SK-N-SH (cell line): ENCODE measurements at regions not wholly inside any gene's neighbourhood (a gene's known extent, or its start where the extent isn't known, plus 50 kb on each side); places are given as distances from the start of the nearest gene placed in this dataset.

Experiments
- CTCF ChIA-PET: fragments of 300-600, 350-600 bp; formaldehyde crosslinking; extraction: SDS; loops from one replicate; lab custom pipeline; 2021; lab: Yijun Ruan, JAX
- POLR2A ChIA-PET: fragments of 350-600 bp; sonication (Branson Sonifier 250); formaldehyde crosslinking; extraction: SDS; loops from one replicate; lab custom pipeline; 2020; ENCODE audit warnings: antibody characterized with exemption, inconsistent platforms; lab: Yijun Ruan, JAX
- DNase-seq: peaks from one replicate; pipeline ENCODE4 v3.0.0; 2012
- H2AFZ ChIP-seq: fragments of 200-600 bp; sonication (generic); 2 replicates; pipeline ENCODE4 v1.8.1; 2016; ENCODE audit warnings: antibody characterized with exemption, mild to moderate bottlenecking, low read depth
- H3F3A ChIP-seq: fragments of 200-600 bp; sonication (generic); replicated peaks from 2 replicates; pipeline ENCODE3; 2016; ENCODE audit warnings: antibody characterized with exemption, mild to moderate bottlenecking; ENCODE audit not compliant: insufficient read depth
- H3K27ac ChIP-seq, 2 experiments: fragments of 200-500 bp in 1 of 2; fragments of 200-600 bp in 1 of 2; sonication (Bioruptor generic) in 1 of 2; sonication (generic), shearing (Covaris generic) in 1 of 2; 2 replicates each; pipeline versions ENCODE4 v1.5.1 to v1.6.1; 2014 to 2016; ENCODE audit warnings: low read depth in 2 of 2, inconsistent platforms in 1 of 2, low read length in 1 of 2, mild to moderate bottlenecking in 1 of 2, mixed read lengths in 1 of 2
- H3K27me3 ChIP-seq: fragments of 200-600 bp; sonication (generic), shearing (Covaris generic); 2 replicates; pipeline ENCODE4 v1.6.1; 2016; ENCODE audit warnings: mixed run types; ENCODE audit not compliant: insufficient read depth
- H3K36me3 ChIP-seq, 2 experiments: fragments of 200-500 bp in 1 of 2; fragments of 200-600 bp in 1 of 2; sonication (Bioruptor generic) in 1 of 2; sonication (generic) in 1 of 2; replicated peaks in 1 of 2; 2 replicates each; pipeline versions ENCODE3 to v1.5.1; 2014 to 2016; ENCODE audit warnings: low read length in 1 of 2, mild to moderate bottlenecking in 1 of 2; ENCODE audit not compliant: insufficient read depth in 2 of 2, control insufficient read depth in 1 of 2
- H3K4me1 ChIP-seq, 2 experiments: fragments of 200-500 bp in 1 of 2; fragments of 200-600 bp in 1 of 2; sonication (Bioruptor generic) in 1 of 2; sonication (generic), shearing (Covaris generic) in 1 of 2; 2 replicates each; pipeline versions ENCODE4 v1.5.1 to v1.6.1; 2014 to 2016; ENCODE audit warnings: low read depth in 1 of 2, low read length in 1 of 2, mixed run types in 1 of 2; ENCODE audit not compliant: insufficient read depth in 2 of 2, control insufficient read depth in 1 of 2
- H3K4me2 ChIP-seq: fragments of 200-600 bp; sonication (generic), shearing (Covaris generic); 2 replicates; pipeline ENCODE4 v1.6.1; 2017; ENCODE audit warnings: mixed run types
- H3K4me3 ChIP-seq, 2 experiments: fragments of 200-500 bp in 1 of 2; fragments of 200-600 bp in 1 of 2; sonication (Bioruptor generic) in 1 of 2; sonication (generic), shearing (Covaris generic) in 1 of 2; 2 replicates each; pipeline versions ENCODE4 v1.5.1 to v1.8.1; 2014 to 2016; ENCODE audit warnings: low read depth in 2 of 2, inconsistent platforms in 1 of 2, low read length in 1 of 2, mild to moderate bottlenecking in 1 of 2, mixed read lengths in 1 of 2, moderate library complexity in 1 of 2
- H3K79me2 ChIP-seq: fragments of 200-600 bp; sonication (generic); 2 replicates; pipeline ENCODE4 v1.8.1; 2017; ENCODE audit warnings: mild to moderate bottlenecking; ENCODE audit not compliant: insufficient read depth
- H3K9ac ChIP-seq: fragments of 200-600 bp; sonication (generic); 2 replicates; pipeline ENCODE4 v1.6.1; 2017; ENCODE audit warnings: mixed run types
- H3K9me2 ChIP-seq: fragments of 200-600 bp; sonication (generic); 2 replicates; pipeline ENCODE4 v1.6.1; 2017; ENCODE audit warnings: mixed run types
- H3K9me3 ChIP-seq: fragments of 200-600 bp; sonication (generic); 2 replicates; pipeline ENCODE4 v1.6.1; 2017; ENCODE audit warnings: mixed run types, mild to moderate bottlenecking, moderate library complexity
- H4K20me1 ChIP-seq: fragments of 200-600 bp; sonication (generic); 2 replicates; pipeline ENCODE4 v1.6.1; 2017; ENCODE audit warnings: mild to moderate bottlenecking, mixed run types; ENCODE audit not compliant: insufficient read depth
- ELF1 ChIP-seq: IDR thresholded peaks from 2 replicates; pipeline ENCODE4 v1.4.0; 2012
- EP300 ChIP-seq, 2 experiments: IDR thresholded peaks; 2 replicates each; pipeline versions ENCODE4 v1.4.0 to v1.6.1; 2012; ENCODE audit warnings: borderline replicate concordance in 1 of 2, low read depth in 1 of 2, low read length in 1 of 2
- EZH2phosphoT487 ChIP-seq: fragments of 200-600 bp; sonication (generic); IDR thresholded peaks from 2 replicates; pipeline ENCODE4 v1.6.1; 2017; ENCODE audit warnings: low read depth, mixed run types, mild to moderate bottlenecking, antibody characterized with exemption, moderate library complexity, borderline replicate concordance
- FOSL2 ChIP-seq: IDR thresholded peaks from 2 replicates; pipeline ENCODE4 v1.4.0; 2012; ENCODE audit warnings: low read depth, mild to moderate bottlenecking, moderate library complexity, borderline replicate concordance
- FOXJ3 ChIP-seq: sonication (generic); formaldehyde crosslinking; IDR thresholded peaks from 2 replicates; pipeline ENCODE4 v1.5.1; 2020; ENCODE audit warnings: mild to moderate bottlenecking, missing genetic modification reagents
- JUND ChIP-seq: IDR thresholded peaks from 2 replicates; pipeline ENCODE4 v1.4.0; 2012
- MEF2A ChIP-seq: IDR thresholded peaks from 2 replicates; pipeline ENCODE4 v1.4.0; 2012; ENCODE audit warnings: low read depth, borderline replicate concordance
- MXI1 ChIP-seq: IDR thresholded peaks from 2 replicates; pipeline ENCODE4 v1.6.1; 2012; ENCODE audit warnings: mild to moderate bottlenecking, low read depth, low read length, improper control_type of control experiment
- NRF1 ChIP-seq: IDR thresholded peaks from 2 replicates; pipeline ENCODE4 v1.6.1; 2012; ENCODE audit warnings: low read depth, mild to moderate bottlenecking, low read length
- POLR2AphosphoS5 ChIP-seq: IDR thresholded peaks from 2 replicates; pipeline ENCODE4 v1.6.1; 2012; ENCODE audit warnings: low read depth, low read length
- RAD21 ChIP-seq: IDR thresholded peaks from 2 replicates; pipeline ENCODE4 v1.6.1; 2012; ENCODE audit warnings: mild to moderate bottlenecking, low read length
- RCOR1 ChIP-seq: fragments of 150-350 bp; IDR thresholded peaks from 2 replicates; pipeline ENCODE4 v1.6.1; 2017; ENCODE audit warnings: antibody characterized with exemption, low read length
- RFX5 ChIP-seq: IDR thresholded peaks from 2 replicates; pipeline ENCODE4 v1.6.1; 2012; ENCODE audit warnings: mild to moderate bottlenecking, improper control_type of control experiment, low read length
- RXRA ChIP-seq: IDR thresholded peaks from 2 replicates; pipeline ENCODE4 v1.4.0; 2012; ENCODE audit warnings: low read depth, mild to moderate bottlenecking, borderline replicate concordance
- SIN3A ChIP-seq: IDR thresholded peaks from 2 replicates; pipeline ENCODE4 v1.6.1; 2012; ENCODE audit warnings: low read depth, mild to moderate bottlenecking, low read length, moderate library complexity, borderline replicate concordance
- SMC3 ChIP-seq: IDR thresholded peaks from 2 replicates; pipeline ENCODE4 v1.6.1; 2012; ENCODE audit warnings: low read depth, low read length, improper control_type of control experiment
- TAF1 ChIP-seq: IDR thresholded peaks from 2 replicates; pipeline ENCODE4 v1.6.1; 2012; ENCODE audit warnings: low read depth, mild to moderate bottlenecking, low read length, moderate library complexity, borderline replicate concordance
- TEAD4 ChIP-seq: IDR thresholded peaks from 2 replicates; pipeline ENCODE4 v1.4.0; 2012; ENCODE audit warnings: mild to moderate bottlenecking, borderline replicate concordance; ENCODE audit not compliant: insufficient read depth
- YY1 ChIP-seq: IDR thresholded peaks from 2 replicates; pipeline ENCODE4 v1.4.0; 2012; ENCODE audit warnings: low read depth, mild to moderate bottlenecking
- ZBTB33 ChIP-seq: IDR thresholded peaks from 2 replicates; pipeline ENCODE4 v1.4.0; 2012; ENCODE audit warnings: low read depth, borderline replicate concordance
- WGBS: methylation state at CpG from one replicate; pipeline ENCODE4 v1.1.6; 2017; ENCODE audit warnings: low lambda C conversion rate; 5-methylcytosine and 5-hydroxymethylcytosine counted together
- TF ChIP-seq, protein P1 (sequence below): IDR thresholded peaks from 2 replicates; pipeline ENCODE4 v1.4.0; 2012; ENCODE audit warnings: low read depth
- TF ChIP-seq, protein P2 (sequence below): fragments of 150-350 bp; IDR thresholded peaks from 2 replicates; pipeline ENCODE4 v1.6.1; 2016; ENCODE audit warnings: mild to moderate bottlenecking, low read depth, low read length

DNA sequence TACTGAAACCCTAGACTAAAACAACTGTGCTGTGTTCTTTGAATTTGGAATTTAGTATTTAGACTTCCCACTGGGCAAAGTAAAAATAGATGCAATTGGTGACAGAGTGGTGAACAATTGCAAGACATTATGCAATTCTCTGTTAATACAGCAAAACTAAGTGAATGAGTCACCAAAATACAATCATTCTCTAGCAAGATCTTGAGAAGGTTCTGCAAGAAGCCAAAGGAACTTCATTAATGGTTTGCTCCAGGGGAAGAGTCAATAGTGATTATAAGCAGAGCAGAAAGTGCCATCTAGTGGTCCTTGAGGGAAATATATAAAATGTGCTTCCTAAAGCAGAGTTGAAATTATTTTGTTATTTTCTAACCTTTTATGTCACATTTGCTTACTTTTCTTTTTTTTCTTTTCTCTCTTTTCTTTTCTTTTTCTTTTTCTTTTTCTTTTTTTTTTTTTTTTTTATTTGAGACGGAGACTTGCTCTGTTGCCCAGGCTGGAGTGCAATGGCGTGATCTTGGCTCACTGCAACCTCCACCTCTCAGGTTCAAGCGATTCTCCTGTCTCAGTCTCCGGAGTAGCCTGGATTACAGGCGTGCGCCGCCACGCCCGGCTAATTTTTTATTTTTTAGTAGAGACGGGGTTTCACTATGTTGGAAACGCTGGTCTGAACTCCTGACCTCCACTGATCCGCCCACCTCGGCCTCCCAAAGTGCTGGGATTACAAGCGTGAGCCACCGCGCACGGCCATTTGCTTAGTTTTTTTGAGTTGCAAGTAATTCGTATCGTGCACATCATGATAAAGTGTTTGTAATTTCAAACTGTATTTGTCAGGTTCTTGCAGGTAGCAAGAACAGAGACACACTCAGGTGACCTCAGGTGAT is 99.2 kb downstream of the CTH start (continued):
- TF ChIP-seq SMC3: peak; percentile 67
- TF ChIP-seq JUND: peak; percentile 30
- TF ChIP-seq TEAD4: no peak
- TF ChIP-seq ELF1: no peak
- TF ChIP-seq ZBTB33: no peak

- ChIA-PET POLR2A (no interaction called here), CTCF (interaction anchor here (4.1 kb wide), 1 partner anchor 11 kb away, joined by 18 read pairs; no protein-coding TSS in a partner anchor)
- Histone ChIP-seq H3K27ac (no peak overlapping the region), H3K27me3 (no peaks in the 10 kb centered on the region), H3K36me3 (no peaks in the 10 kb centered on the region), H3K4me2 (no peak overlapping the region), H3K9me3 (no peaks in the 10 kb centered on the region), H2AFZ (no peak overlapping the region), H3F3A (no peaks in the 10 kb centered on the region), H3K9ac (no peak overlapping the region), H3K4me1 (no peaks in the 10 kb centered on the region; a peak in 2 of 4 replicates), H3K4me3 (no peak overlapping the region), H3K9me2 (no peaks in the 10 kb centered on the region), H4K20me1 (no peaks in the 10 kb centered on the region), H3K79me2 (no peaks in the 10 kb centered on the region)
- 96% methylated on average over 2 of the region's 2 CpGs for WGBS
- DNase-seq: no peak
- no peak for TF ChIP-seq ZBTB33
- TF ChIP-seq EP300 (IDR thresholded peaks at IDR 0.05; ENCODE audit: borderline replicate concordance in 1 of 2, low read depth in 1 of 2, low read length in 1 of 2): no peak
- no peak for TF ChIP-seq FOXJ3 (CRISPR knock-in tag)
- no peak for TF ChIP-seq RAD21
- no peak for TF ChIP-seq EZH2phosphoT487
- no peak for TF ChIP-seq RCOR1
- TF ChIP-seq JUND: no peak
- TF ChIP-seq, protein P1, sequence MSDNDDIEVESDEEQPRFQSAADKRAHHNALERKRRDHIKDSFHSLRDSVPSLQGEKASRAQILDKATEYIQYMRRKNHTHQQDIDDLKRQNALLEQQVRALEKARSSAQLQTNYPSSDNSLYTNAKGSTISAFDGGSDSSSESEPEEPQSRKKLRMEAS: no peak
- no peak for TF ChIP-seq NRF1
- TF ChIP-seq TAF1: no peak
- TF ChIP-seq RFX5: no peak
- TF ChIP-seq SIN3A: no peak
- no peak for TF ChIP-seq RXRA
- no peak for TF ChIP-seq MEF2A
- no peak for TF ChIP-seq YY1
- TF ChIP-seq POLR2AphosphoS5: no peak
- no peak for TF ChIP-seq FOSL2
- TF ChIP-seq, protein P2, sequence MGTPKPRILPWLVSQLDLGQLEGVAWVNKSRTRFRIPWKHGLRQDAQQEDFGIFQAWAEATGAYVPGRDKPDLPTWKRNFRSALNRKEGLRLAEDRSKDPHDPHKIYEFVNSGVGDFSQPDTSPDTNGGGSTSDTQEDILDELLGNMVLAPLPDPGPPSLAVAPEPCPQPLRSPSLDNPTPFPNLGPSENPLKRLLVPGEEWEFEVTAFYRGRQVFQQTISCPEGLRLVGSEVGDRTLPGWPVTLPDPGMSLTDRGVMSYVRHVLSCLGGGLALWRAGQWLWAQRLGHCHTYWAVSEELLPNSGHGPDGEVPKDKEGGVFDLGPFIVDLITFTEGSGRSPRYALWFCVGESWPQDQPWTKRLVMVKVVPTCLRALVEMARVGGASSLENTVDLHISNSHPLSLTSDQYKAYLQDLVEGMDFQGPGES: no peak
- no peak for TF ChIP-seq MXI1
Measured at GRCh38 chr1:70517444-70517843, 106.4 kb downstream of the CTH start.
